Upper lobe of left lung (tissue), 4 donors: ENCODE measurements at regions not wholly inside any gene's neighbourhood (a gene's known extent, or its start where the extent isn't known, plus 50 kb on each side); places are given as distances from the start of the nearest gene placed in this dataset.
"Not testable (repeated sequence)": the region's sequence is repeated elsewhere in the genome, so short reads cannot be mapped to it uniquely, and the experiment has no call there.

ENCODE experiments used
- CTCF ChIP-seq, 6 experiments: fragments of 450-650 bp in 4 of 6; fragments of 200-600 bp in 2 of 6; sonication (generic) in 2 of 6; IDR thresholded peaks; one replicate each; pipeline ENCODE4 v1.5.1; 2016 to 2019; ENCODE audit warnings: antibody characterized with exemption in 6 of 6
- POLR2A ChIP-seq, 4 donors: fragments of 450-650 bp; IDR thresholded peaks; one replicate each; pipeline ENCODE4 v1.5.1; 2016 to 2017; ENCODE audit warnings: antibody characterized with exemption in 4 of 4, mild to moderate bottlenecking in 2 of 4

GRCh38 chr5:21480054-21480453 lies 1373.1 kb downstream of the CDH12 start:
- not testable (repeated sequence) for TF ChIP-seq POLR2A, CTCF (IDR thresholded peaks at IDR 0.05)
